Stimulated activated CD8-positive, alpha-beta memory T cell treated with anti-CD3 and anti-CD28 coated beads, Interleukin-15, amount 100 ng/mL, for 4 hours (primary cell): ENCODE measurements at regions not wholly inside any gene's neighbourhood (a gene's known extent, or its start where the extent isn't known, plus 50 kb on each side); places are given as distances from the start of the nearest gene placed in this dataset.
"Not testable (repeated sequence)": the region's sequence is repeated elsewhere in the genome, so short reads cannot be mapped to it uniquely, and the experiment has no call there.

Source experiments
- DNase-seq, 2 donors: peaks; one replicate each; pipeline ENCODE4 v3.0.0-alpha.2; 2020; ENCODE audit warnings: low read depth in 2 of 2

GRCh38 chr2:61774351-61774750, 79.5 kb downstream of the FAM161A start:
- DNase-seq: no peak

GRCh38 chr2:61771904-61772845, 81.7 kb downstream of the FAM161A start:
- DNase-seq: no peak

GRCh38 chr2:61770746-61771145, 83.1 kb downstream of the FAM161A start:
- no peak for DNase-seq

GRCh38 chr2:61770298-61770697, 83.6 kb downstream of the FAM161A start:
- DNase-seq: no peak

- DNase-seq: no peak
These were observed 84.7 kb downstream of the FAM161A start for GRCh38 chr2:61769093-61769675.

GRCh38 chr2:61764035-61764800, 89.6 kb downstream of the FAM161A start:
- DNase-seq: peak; percentile 93 to 94

- no peak for DNase-seq
These were observed 90.2 kb downstream of the FAM161A start for GRCh38 chr2:61763605-61764034.

GRCh38 chr2:61762292-61762691, 91.6 kb downstream of the FAM161A start:
- DNase-seq: no peak

- no peak for DNase-seq
These were observed 94.1 kb downstream of the FAM161A start for GRCh38 chr2:61759718-61760117.

- no peak for DNase-seq
These were observed 94.9 kb downstream of the FAM161A start for GRCh38 chr2:61759005-61759404.

- DNase-seq: no peak
These were observed 95.7 kb downstream of the FAM161A start for GRCh38 chr2:61758159-61758558.

GRCh38 chr2:61753512-61753911, 100.3 kb downstream of the FAM161A start:
- DNase-seq: no peak

- DNase-seq: no peak
These were observed 103.2 kb downstream of the FAM161A start for GRCh38 chr2:61750624-61751023.

- no peak for DNase-seq
These were observed 110.9 kb downstream of the FAM161A start for GRCh38 chr2:61742955-61743354.

- no peak for DNase-seq
These were observed 116.0 kb downstream of the FAM161A start for GRCh38 chr2:61737841-61738240.

- DNase-seq: no peak
These were observed 116.9 kb downstream of the FAM161A start for GRCh38 chr2:61736953-61737352.

GRCh38 chr2:61733563-61733962, 120.3 kb downstream of the FAM161A start:
- no peak for DNase-seq

GRCh38 chr2:61732787-61733186, 121.1 kb downstream of the FAM161A start:
- no peak for DNase-seq

GRCh38 chr2:61727746-61728145, 126.1 kb downstream of the FAM161A start:
- no peak for DNase-seq

- no peak for DNase-seq
These were observed 127.2 kb downstream of the FAM161A start for GRCh38 chr2:61726456-61727209.

- DNase-seq: not testable (repeated sequence)
These were observed 130.5 kb downstream of the FAM161A start for GRCh38 chr2:61723364-61723763.

GRCh38 chr2:61722800-61723199, 131.1 kb downstream of the FAM161A start:
- no peak for DNase-seq
